ENCODE measurements at regions not wholly inside any gene's neighbourhood (a gene's known extent, or its start where the extent isn't known, plus 50 kb on each side); places are given as distances from the start of the nearest gene placed in this dataset.
"Not testable (repeated sequence)": the region's sequence is repeated elsewhere in the genome, so short reads cannot be mapped to it uniquely, and the experiment has no call there.

GRCh38 chr17:73899839-73900238, 255.6 kb upstream of the SDK2 start:
- DNase-seq, result no peak

GRCh38 chr17:73900516-73900915, 256.3 kb upstream of the SDK2 start:
- DNase-seq, result no peak

- DNase-seq, result no peak
Measured at GRCh38 chr17:73901249-73901648, 257.0 kb upstream of the SDK2 start.

GRCh38 chr17:73901661-73902415, 257.6 kb upstream of the SDK2 start:
- no peak for DNase-seq

- peak; percentile 85 for DNase-seq
Measured at GRCh38 chr17:73902416-73903181, 258.4 kb upstream of the SDK2 start.

- no peak for DNase-seq
Measured at GRCh38 chr17:73906896-73907870, 262.9 kb upstream of the SDK2 start.

- DNase-seq, result no peak
Measured at GRCh38 chr17:73909186-73909585, 264.9 kb upstream of the SDK2 start.

GRCh38 chr17:73910206-73910605, 266.0 kb upstream of the SDK2 start:
- no peak for DNase-seq

- no peak for DNase-seq
Measured at GRCh38 chr17:73910821-73911515, 266.7 kb upstream of the SDK2 start.

GRCh38 chr17:73911726-73912372, 267.6 kb upstream of the SDK2 start:
- DNase-seq, result no peak

- no peak for DNase-seq
Measured at GRCh38 chr17:73912373-73912746, 268.1 kb upstream of the SDK2 start.

- no peak for DNase-seq
Measured at GRCh38 chr17:73914536-73915274, 270.5 kb upstream of the SDK2 start.

GRCh38 chr17:73919033-73919432, 274.8 kb upstream of the SDK2 start:
- DNase-seq, result not testable (repeated sequence)

GRCh38 chr17:73921306-73921705, 277.1 kb upstream of the SDK2 start:
- DNase-seq, result no peak

GRCh38 chr17:73924114-73924908, 279.2 kb upstream of the RPL38 start:
- no peak for DNase-seq

GRCh38 chr17:73924909-73925186, 278.6 kb upstream of the RPL38 start:
- no peak for DNase-seq

GRCh38 chr17:73929860-73930430, 273.5 kb upstream of the RPL38 start:
- no peak for DNase-seq

- no peak for DNase-seq
Measured at GRCh38 chr17:73932216-73932749, 271.2 kb upstream of the RPL38 start.

- DNase-seq, result no peak
Measured at GRCh38 chr17:73933164-73933766, 270.2 kb upstream of the RPL38 start.

GRCh38 chr17:73933871-73934270, 269.6 kb upstream of the RPL38 start:
- no peak for DNase-seq
